ENCODE measurements at regions not wholly inside any gene's neighbourhood (a gene's known extent, or its start where the extent isn't known, plus 50 kb on each side); places are given as distances from the start of the nearest gene placed in this dataset.

DNA sequence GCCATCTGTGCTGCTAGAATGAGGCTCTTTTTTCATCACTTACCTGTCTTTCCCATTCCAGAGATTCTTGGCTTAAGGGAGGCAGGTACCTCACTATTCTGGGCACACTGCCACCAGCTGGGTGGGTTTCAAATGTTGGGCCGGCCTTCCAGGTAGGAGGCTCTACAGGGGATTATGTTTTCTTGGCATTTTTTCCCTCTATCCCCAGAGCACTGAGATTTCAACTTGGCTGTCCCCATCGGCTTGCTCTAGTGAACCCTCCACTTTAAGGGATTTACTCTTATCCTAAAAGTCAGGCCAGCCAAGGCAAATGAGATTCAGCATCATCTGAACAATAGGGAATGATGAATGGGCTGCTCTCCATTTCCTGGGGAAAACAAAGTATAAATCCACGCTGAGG lies 710.1 kb upstream of the CELF2 start:
- Mint-ChIP-seq H3K9me3 (ENCODE audit: low read depth) (no peaks in the 10 kb centered on the region), H3K27me3 (no peaks in the 10 kb centered on the region), H3K27ac (no peak overlapping the region), H3K36me3 (ENCODE audit: insufficient read depth) (no peaks in the 10 kb centered on the region), H3K4me3 (ENCODE audit: low read depth) (no peak overlapping the region), H3K4me1 (ENCODE audit: low read depth) (no peaks in the 10 kb centered on the region)
- DNase-seq (ENCODE audit: low spot score, unreplicated experiment) = no peak
- TF ChIP-seq, protein P1, sequence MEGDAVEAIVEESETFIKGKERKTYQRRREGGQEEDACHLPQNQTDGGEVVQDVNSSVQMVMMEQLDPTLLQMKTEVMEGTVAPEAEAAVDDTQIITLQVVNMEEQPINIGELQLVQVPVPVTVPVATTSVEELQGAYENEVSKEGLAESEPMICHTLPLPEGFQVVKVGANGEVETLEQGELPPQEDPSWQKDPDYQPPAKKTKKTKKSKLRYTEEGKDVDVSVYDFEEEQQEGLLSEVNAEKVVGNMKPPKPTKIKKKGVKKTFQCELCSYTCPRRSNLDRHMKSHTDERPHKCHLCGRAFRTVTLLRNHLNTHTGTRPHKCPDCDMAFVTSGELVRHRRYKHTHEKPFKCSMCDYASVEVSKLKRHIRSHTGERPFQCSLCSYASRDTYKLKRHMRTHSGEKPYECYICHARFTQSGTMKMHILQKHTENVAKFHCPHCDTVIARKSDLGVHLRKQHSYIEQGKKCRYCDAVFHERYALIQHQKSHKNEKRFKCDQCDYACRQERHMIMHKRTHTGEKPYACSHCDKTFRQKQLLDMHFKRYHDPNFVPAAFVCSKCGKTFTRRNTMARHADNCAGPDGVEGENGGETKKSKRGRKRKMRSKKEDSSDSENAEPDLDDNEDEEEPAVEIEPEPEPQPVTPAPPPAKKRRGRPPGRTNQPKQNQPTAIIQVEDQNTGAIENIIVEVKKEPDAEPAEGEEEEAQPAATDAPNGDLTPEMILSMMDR (IDR thresholded peaks at IDR 0.05; ENCODE audit: unreplicated experiment) = no peak

DNA sequence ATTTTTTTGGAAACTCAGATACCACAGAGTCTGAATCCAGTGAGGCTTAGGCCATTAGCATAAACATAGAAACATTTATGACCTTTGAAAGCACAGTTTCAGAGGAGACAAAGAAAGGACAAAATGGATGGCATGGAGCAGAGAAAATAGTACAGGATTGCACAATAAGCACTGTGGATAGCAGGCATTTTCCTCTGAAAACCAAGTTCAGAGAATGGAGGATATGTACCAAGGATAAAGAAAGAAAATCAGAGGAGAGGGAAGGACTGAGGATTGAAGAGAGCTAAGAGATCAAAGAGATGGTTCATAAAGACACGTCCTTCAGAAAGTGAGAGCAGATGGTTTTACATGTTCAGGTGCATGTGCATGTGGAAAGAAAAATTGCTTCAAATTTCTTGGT lies 707.2 kb upstream of the CELF2 start:
- H3K4me1 Mint-ChIP-seq (ENCODE audit: low read depth) = no peaks in the 10 kb centered on the region
- no peak for DNase-seq (ENCODE audit: low spot score, unreplicated experiment)
- no peaks in the 10 kb centered on the region for H3K27me3 Mint-ChIP-seq
- TF ChIP-seq, protein P1 (IDR thresholded peaks at IDR 0.05; ENCODE audit: unreplicated experiment) = no peak
- H3K9me3 Mint-ChIP-seq (ENCODE audit: low read depth) = no peaks in the 10 kb centered on the region
- H3K36me3 Mint-ChIP-seq (ENCODE audit: insufficient read depth) = no peaks in the 10 kb centered on the region
- no peak overlapping the region for H3K27ac Mint-ChIP-seq
- no peak overlapping the region for H3K4me3 Mint-ChIP-seq (ENCODE audit: low read depth)

DNA sequence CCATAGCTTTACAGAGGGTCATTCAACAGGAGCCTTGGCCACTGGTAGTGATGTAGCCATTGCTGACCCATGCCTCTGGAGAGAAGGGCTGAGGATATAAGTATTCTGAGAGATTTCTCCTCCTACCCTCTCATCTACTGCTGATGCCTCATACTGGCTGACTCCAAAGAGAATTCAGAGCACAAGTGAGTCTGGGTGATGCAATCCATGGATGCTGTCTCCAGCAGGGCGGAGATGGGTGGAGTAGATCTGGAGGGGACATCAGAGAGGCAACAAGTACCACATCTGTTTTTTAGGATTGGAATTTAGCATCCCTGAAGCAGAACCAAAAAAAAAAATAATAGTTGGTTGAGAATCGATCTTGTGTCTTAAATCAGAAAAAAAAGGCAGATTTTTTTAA lies 705.7 kb upstream of the CELF2 start:
- H3K27ac Mint-ChIP-seq = no peak overlapping the region

DNA sequence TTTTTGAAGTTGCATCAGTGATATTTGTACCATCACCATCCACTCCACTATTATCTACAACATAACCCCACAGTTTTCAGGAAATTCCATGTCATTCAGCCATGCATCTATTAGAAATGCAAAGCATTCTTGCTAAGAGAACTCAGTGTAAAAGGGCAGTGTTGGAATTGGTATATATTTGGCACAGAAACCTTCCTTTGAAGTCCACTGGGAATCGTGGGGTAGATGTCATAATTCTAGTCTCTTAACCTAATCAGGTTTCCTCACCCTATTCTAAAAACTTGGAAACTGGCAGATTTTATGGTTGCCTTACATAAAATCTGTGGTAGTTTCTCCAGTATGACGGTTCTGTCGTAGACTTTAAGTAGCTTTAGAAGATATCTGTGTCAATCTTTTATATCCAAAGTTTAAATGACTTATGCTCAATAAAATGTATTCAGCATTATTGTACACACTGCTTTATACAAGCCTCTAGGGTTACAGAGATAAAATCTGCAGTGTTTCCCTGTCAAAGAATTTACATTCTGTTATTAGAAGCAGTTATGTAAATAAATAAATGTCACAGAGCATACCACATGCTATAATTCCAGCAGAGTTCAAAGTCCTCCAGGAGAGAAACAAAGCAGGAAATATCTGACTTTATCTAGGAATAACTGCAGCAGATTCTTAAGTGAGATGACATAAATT lies 704.4 kb upstream of the CELF2 start:
- Mint-ChIP-seq H3K4me1 (ENCODE audit: low read depth) (no peaks in the 10 kb centered on the region), H3K36me3 (ENCODE audit: insufficient read depth) (no peaks in the 10 kb centered on the region), H3K27me3 (no peaks in the 10 kb centered on the region), H3K9me3 (ENCODE audit: low read depth) (no peaks in the 10 kb centered on the region), H3K27ac (no peak overlapping the region), H3K4me3 (ENCODE audit: low read depth) (no peak overlapping the region)
- TF ChIP-seq, protein P1 (IDR thresholded peaks at IDR 0.05; ENCODE audit: unreplicated experiment) = no peak
- no peak for DNase-seq (ENCODE audit: low spot score, unreplicated experiment)

More for the DNA sequence above, 705.7 kb upstream of the CELF2 start:
- no peak for DNase-seq (ENCODE audit: low spot score, unreplicated experiment)
- no peaks in the 10 kb centered on the region for H3K9me3 Mint-ChIP-seq (ENCODE audit: low read depth)
- H3K36me3 Mint-ChIP-seq (ENCODE audit: insufficient read depth) = no peaks in the 10 kb centered on the region
- H3K27me3 Mint-ChIP-seq = no peaks in the 10 kb centered on the region
- no peak overlapping the region for H3K4me3 Mint-ChIP-seq (ENCODE audit: low read depth)
- TF ChIP-seq, protein P1 (IDR thresholded peaks at IDR 0.05; ENCODE audit: unreplicated experiment) = no peak
- H3K4me1 Mint-ChIP-seq (ENCODE audit: low read depth) = no peaks in the 10 kb centered on the region

DNA sequence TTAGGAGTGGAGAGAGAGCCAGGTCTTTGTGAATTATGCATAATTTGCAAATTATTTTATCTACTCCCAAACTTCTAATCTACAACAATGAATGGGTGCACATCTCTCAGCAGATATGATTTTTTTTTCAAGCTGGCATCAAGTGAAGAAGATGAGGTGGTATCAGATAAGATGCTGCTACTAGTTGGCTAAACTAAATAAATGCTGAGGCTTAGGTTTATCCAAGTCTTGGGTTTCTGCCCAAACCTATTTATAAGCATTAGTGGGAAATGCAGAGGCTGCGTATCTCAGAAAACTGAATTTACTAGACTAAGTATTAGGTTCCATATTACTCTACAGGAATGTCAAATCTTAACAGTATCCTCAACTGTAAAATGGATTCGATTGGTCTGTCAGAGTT lies 703.0 kb upstream of the CELF2 start:
- H3K27me3 Mint-ChIP-seq = no peaks in the 10 kb centered on the region

More for the DNA sequence above, 703.0 kb upstream of the CELF2 start:
- TF ChIP-seq, protein P1 (IDR thresholded peaks at IDR 0.05; ENCODE audit: unreplicated experiment) = no peak
- Mint-ChIP-seq H3K4me3 (ENCODE audit: low read depth) (no peak overlapping the region), H3K36me3 (ENCODE audit: insufficient read depth) (no peaks in the 10 kb centered on the region), H3K27ac (no peak overlapping the region), H3K9me3 (ENCODE audit: low read depth) (no peaks in the 10 kb centered on the region), H3K4me1 (ENCODE audit: low read depth) (no peaks in the 10 kb centered on the region)
- DNase-seq (ENCODE audit: low spot score, unreplicated experiment) = no peak

Data from progenitor cell of endocrine pancreas (in vitro differentiated cells).